ENCODE measurements at regions not wholly inside any gene's neighbourhood (a gene's known extent, or its start where the extent isn't known, plus 50 kb on each side); places are given as distances from the start of the nearest gene placed in this dataset.

DNA sequence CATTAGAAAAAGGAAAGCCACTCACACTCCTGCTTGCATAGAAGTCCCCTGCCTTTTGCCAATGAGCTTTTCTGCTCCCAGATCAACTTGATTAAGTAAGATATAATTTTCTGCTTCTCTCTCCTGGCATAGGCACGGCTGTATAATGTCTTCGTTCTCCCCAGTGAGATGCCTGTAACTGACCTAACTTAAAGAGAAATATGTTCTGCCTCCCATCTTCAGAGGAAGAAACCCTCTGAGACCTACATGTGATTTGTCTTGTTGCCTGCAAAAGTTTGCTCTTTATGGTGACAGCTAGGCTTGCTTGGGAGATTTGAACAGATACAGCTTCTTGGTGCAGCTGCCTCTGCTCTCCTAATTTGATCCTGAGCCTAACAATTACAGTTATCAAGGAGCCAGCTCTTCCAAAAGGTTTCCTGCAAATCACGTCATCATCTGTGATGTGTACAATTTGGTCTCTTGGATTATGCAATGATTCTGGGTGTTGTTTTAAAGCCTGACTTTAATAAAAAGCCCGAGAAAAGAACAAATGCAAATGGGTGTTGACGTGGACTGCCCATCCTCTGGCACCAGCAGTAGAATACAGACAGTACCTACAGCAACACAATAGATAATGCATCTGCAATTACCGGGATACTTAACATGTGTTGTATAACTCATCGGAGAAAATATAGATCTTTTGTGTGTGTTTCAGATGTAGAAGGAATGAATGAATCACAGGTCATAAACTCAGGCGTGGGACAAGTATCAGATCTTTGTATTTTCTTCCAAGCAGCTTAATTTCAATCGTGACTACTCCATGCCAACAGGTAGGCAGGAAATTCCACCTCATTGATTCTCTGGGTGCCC is 76.2 kb upstream of the KAZN start:
- Mint-ChIP-seq H3K27ac (ENCODE audit: unreplicated experiment) (no peak overlapping the region), H3K4me3 (no peak overlapping the region), H3K27me3 (ENCODE audit: low read depth) (no peaks in the 10 kb centered on the region), H3K9me3 (no peaks in the 10 kb centered on the region), H3K36me3 (ENCODE audit: low read depth) (no peaks in the 10 kb centered on the region), H3K4me1 (peaks cover 3% of the 10 kb centered on the region)
- no peak for TF ChIP-seq CTCF (conservative IDR thresholded peaks at IDR 0.05)
- DNase-seq (ENCODE audit: low read depth, low spot score), result no peak

- Mint-ChIP-seq H3K27me3 (ENCODE audit: low read depth) (no peaks in the 10 kb centered on the region), H3K4me3 (no peak overlapping the region), H3K27ac (ENCODE audit: unreplicated experiment) (no peak overlapping the region), H3K36me3 (ENCODE audit: low read depth) (no peaks in the 10 kb centered on the region), H3K9me3 (no peaks in the 10 kb centered on the region), H3K4me1 (peaks cover 3% of the 10 kb centered on the region)
- no peak for TF ChIP-seq CTCF (conservative IDR thresholded peaks at IDR 0.05)
- DNase-seq (ENCODE audit: low read depth, low spot score), result no peak
Observed at GRCh38 chr1:14522926-14523241, 75.6 kb upstream of the KAZN start.

- Mint-ChIP-seq H3K9me3 (no peaks in the 10 kb centered on the region), H3K27me3 (ENCODE audit: low read depth) (no peaks in the 10 kb centered on the region), H3K4me3 (no peak overlapping the region), H3K36me3 (ENCODE audit: low read depth) (no peaks in the 10 kb centered on the region), H3K27ac (ENCODE audit: unreplicated experiment) (no peak overlapping the region), H3K4me1 (no peaks in the 10 kb centered on the region)
- no peak for TF ChIP-seq CTCF (conservative IDR thresholded peaks at IDR 0.05)
- no peak for DNase-seq (ENCODE audit: low read depth, low spot score)
Observed at GRCh38 chr1:14524826-14525636, 73.5 kb upstream of the KAZN start.

DNA sequence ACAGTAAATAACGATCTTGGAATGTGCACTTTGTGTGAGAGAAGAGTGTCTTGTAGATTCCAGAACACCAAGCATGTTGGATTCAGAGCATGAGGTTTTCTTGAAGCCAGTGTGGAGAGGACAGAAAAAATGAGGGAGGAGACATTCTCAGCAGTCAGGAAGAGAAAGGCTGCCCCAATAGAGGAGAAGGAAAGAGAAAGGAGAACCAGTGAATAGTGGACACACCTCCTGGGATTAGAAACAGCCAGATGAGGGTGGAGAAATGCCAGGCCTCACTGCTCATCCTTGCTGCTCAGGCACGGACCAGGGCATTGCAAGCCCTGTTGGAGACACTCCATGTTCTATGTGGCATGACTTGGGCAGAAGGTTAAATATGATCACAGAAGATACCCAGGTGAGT is 69.0 kb upstream of the KAZN start:
- no peak for TF ChIP-seq CTCF (conservative IDR thresholded peaks at IDR 0.05)
- no peaks in the 10 kb centered on the region for H3K36me3 Mint-ChIP-seq (ENCODE audit: low read depth)
- no peak for DNase-seq (ENCODE audit: low read depth, low spot score)
- H3K4me1 Mint-ChIP-seq, result no peaks in the 10 kb centered on the region
- no peaks in the 10 kb centered on the region for H3K9me3 Mint-ChIP-seq
- H3K27ac Mint-ChIP-seq (ENCODE audit: unreplicated experiment), result no peak overlapping the region
- H3K27me3 Mint-ChIP-seq (ENCODE audit: low read depth), result no peaks in the 10 kb centered on the region
- no peak overlapping the region for H3K4me3 Mint-ChIP-seq

- TF ChIP-seq CTCF (conservative IDR thresholded peaks at IDR 0.05), result no peak
- no peaks in the 10 kb centered on the region for H3K27me3 Mint-ChIP-seq (ENCODE audit: low read depth)
- H3K4me3 Mint-ChIP-seq, result no peak overlapping the region
- no peaks in the 10 kb centered on the region for H3K4me1 Mint-ChIP-seq
- peaks cover 6% of the 10 kb centered on the region for H3K9me3 Mint-ChIP-seq
- no peak for DNase-seq (ENCODE audit: low read depth, low spot score)
- H3K27ac Mint-ChIP-seq (ENCODE audit: unreplicated experiment), result no peak overlapping the region
- H3K36me3 Mint-ChIP-seq (ENCODE audit: low read depth), result no peaks in the 10 kb centered on the region
Observed at GRCh38 chr1:14531519-14531918, 67.0 kb upstream of the KAZN start.
